Gastrocnemius medialis (tissue), 4 donors: ENCODE measurements at regions not wholly inside any gene's neighbourhood (a gene's known extent, or its start where the extent isn't known, plus 50 kb on each side); places are given as distances from the start of the nearest gene placed in this dataset.

ENCODE experiments used
- POLR2A ChIP-seq, 2 donors: fragments of 450-650 bp; IDR thresholded peaks; one replicate each; pipeline ENCODE4 v1.6.1; 2017; ENCODE audit warnings: antibody characterized with exemption in 2 of 2, mild to moderate bottlenecking in 2 of 2, moderate library complexity in 2 of 2
- TF ChIP-seq, protein P1 (sequence below), 5 experiments: fragments of 450-650 bp in 3 of 5; fragments of 200-600 bp in 2 of 5; sonication (generic) in 2 of 5; IDR thresholded peaks in 4 of 5; conservative IDR thresholded peaks in 1 of 5; 1 replicate in 4 of 5; 2 replicates in 1 of 5; pipeline ENCODE4 v1.5.1; 2016 to 2019; ENCODE audit warnings: antibody characterized with exemption in 5 of 5, mild to moderate bottlenecking in 3 of 5, moderate library complexity in 3 of 5

DNA sequence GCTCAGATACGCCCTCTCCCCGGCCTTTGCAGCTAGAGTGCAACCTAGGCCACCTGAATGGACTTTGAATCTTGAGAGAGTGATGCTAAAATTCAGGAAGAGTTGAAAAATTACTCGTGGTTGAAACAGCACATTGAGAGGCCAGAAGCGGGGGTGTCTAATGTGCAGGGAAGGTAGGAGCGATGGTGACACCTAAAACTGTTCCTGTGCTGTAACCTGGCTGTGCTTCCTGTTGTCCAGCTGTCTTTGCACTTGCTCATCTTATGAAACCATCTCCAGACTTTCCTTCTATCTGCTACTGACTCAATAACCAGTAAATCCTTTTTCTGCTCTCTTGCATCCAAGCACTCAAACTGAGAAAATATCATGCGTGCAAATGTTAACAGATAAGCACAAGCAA lies 106.4 kb upstream of the RPS6KA3 start:
- TF ChIP-seq, protein P1, sequence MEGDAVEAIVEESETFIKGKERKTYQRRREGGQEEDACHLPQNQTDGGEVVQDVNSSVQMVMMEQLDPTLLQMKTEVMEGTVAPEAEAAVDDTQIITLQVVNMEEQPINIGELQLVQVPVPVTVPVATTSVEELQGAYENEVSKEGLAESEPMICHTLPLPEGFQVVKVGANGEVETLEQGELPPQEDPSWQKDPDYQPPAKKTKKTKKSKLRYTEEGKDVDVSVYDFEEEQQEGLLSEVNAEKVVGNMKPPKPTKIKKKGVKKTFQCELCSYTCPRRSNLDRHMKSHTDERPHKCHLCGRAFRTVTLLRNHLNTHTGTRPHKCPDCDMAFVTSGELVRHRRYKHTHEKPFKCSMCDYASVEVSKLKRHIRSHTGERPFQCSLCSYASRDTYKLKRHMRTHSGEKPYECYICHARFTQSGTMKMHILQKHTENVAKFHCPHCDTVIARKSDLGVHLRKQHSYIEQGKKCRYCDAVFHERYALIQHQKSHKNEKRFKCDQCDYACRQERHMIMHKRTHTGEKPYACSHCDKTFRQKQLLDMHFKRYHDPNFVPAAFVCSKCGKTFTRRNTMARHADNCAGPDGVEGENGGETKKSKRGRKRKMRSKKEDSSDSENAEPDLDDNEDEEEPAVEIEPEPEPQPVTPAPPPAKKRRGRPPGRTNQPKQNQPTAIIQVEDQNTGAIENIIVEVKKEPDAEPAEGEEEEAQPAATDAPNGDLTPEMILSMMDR (IDR thresholded peaks at IDR 0.05 in 4 of 5, conservative IDR thresholded peaks at IDR 0.05 in 1 of 5): no peak
- no peak for TF ChIP-seq POLR2A (IDR thresholded peaks at IDR 0.05)
